WTC11 (cell line): ENCODE measurements at regions not wholly inside any gene's neighbourhood (a gene's known extent, or its start where the extent isn't known, plus 50 kb on each side); places are given as distances from the start of the nearest gene placed in this dataset.

Source experiments
- ATAC-seq: fragments of 200-7000 bp; cut with Tn5 transposase; 2 replicates; pipeline ENCODE4 v1.10.0; 2021; ENCODE audit warnings: mild to moderate bottlenecking, moderate library complexity
- CTCF ChIA-PET: fragments of 300-600 bp; sonication (Branson Sonifier 250); formaldehyde crosslinking; loops from one replicate; lab custom pipeline; 2021; ENCODE audit warnings: antibody characterized with exemption; lab: Charles Lee
- POLR2A ChIA-PET: fragments of 350-600 bp; sonication (Branson Sonifier 250); formaldehyde crosslinking; loops from one replicate; lab custom pipeline; 2021; ENCODE audit warnings: antibody characterized with exemption; lab: Charles Lee
- DNase-seq: peaks from one replicate; pipeline ENCODE4 v3.0.0; 2021; ENCODE audit warnings: low spot score
- H3K27ac Mint-ChIP-seq: 2 replicates; pipeline ENCODE4 v1.8.0; 2021; ENCODE audit warnings: mixed read lengths
- H3K27me3 Mint-ChIP-seq: 2 replicates; pipeline ENCODE4 v1.8.0; 2021; ENCODE audit warnings: low read depth, mild to moderate bottlenecking, moderate library complexity, mixed read lengths
- H3K36me3 Mint-ChIP-seq: 2 replicates; pipeline ENCODE4 v1.8.0; 2021; ENCODE audit warnings: mixed read lengths
- H3K4me1 Mint-ChIP-seq: 2 replicates; pipeline ENCODE4 v1.8.0; 2022; ENCODE audit warnings: mixed read lengths
- H3K4me3 Mint-ChIP-seq: 2 replicates; pipeline ENCODE4 v1.8.0; 2021; ENCODE audit warnings: mild to moderate bottlenecking, moderate library complexity, mixed read lengths
- H3K9me3 Mint-ChIP-seq: 2 replicates; pipeline ENCODE4 v1.8.0; 2021; ENCODE audit warnings: mixed read lengths
- ATF1 ChIP-seq: sonication (generic); formaldehyde crosslinking; IDR thresholded peaks from 2 replicates; pipeline ENCODE4 v1.8.1; 2023; ENCODE audit warnings: mild to moderate bottlenecking, moderate library complexity, missing genetic modification reagents
- CDX4 ChIP-seq: fragments of 250-450 bp; sonication (Bioruptor Pico); IDR thresholded peaks from 2 replicates; pipeline ENCODE4 v1.9.0; 2021; ENCODE audit warnings: moderate library complexity, mild to moderate bottlenecking, inconsistent platforms, borderline replicate concordance
- CREM ChIP-seq: sonication (generic); formaldehyde crosslinking; IDR thresholded peaks from 2 replicates; pipeline ENCODE4 v1.8.1; 2022; ENCODE audit warnings: mild to moderate bottlenecking, missing genetic modification reagents, moderate library complexity
- CTCF ChIP-seq: fragments of 200-600 bp; IDR thresholded peaks from 2 replicates; pipeline ENCODE4 v1.8.0; 2022; ENCODE audit warnings: antibody characterized with exemption
- E2F4 ChIP-seq: sonication (generic); formaldehyde crosslinking; IDR thresholded peaks from 2 replicates; pipeline ENCODE4 v1.8.1; 2022; ENCODE audit warnings: low read depth, mild to moderate bottlenecking, moderate library complexity, missing genetic modification reagents, borderline replicate concordance
- FOXJ3 ChIP-seq: sonication (generic); formaldehyde crosslinking; IDR thresholded peaks from 2 replicates; pipeline ENCODE4 v1.9.0; 2021; ENCODE audit warnings: missing genetic modification reagents, mild to moderate bottlenecking, borderline replicate concordance
- FOXP1 ChIP-seq: sonication (generic); formaldehyde crosslinking; IDR thresholded peaks from 2 replicates; pipeline ENCODE4 v1.8.0; 2022; ENCODE audit warnings: missing genetic modification reagents, mild to moderate bottlenecking, moderate library complexity, borderline replicate concordance
- JAZF1 ChIP-seq: fragments of 250-450 bp; sonication (Bioruptor Pico); IDR thresholded peaks from 2 replicates; pipeline ENCODE4 v1.9.0; 2021; ENCODE audit warnings: moderate library complexity, mild to moderate bottlenecking, inconsistent platforms
- NFATC4 ChIP-seq: fragments of 250-450 bp; sonication (Bioruptor Pico); IDR thresholded peaks from 2 replicates; pipeline ENCODE4 v1.9.0; 2021; ENCODE audit warnings: mild to moderate bottlenecking
- OVOL2 ChIP-seq: fragments of 250-450 bp; sonication (Bioruptor Pico); IDR thresholded peaks from 2 replicates; pipeline ENCODE4 v1.9.0; 2021; ENCODE audit warnings: mild to moderate bottlenecking, borderline replicate concordance
- RELA ChIP-seq: sonication (generic); formaldehyde crosslinking; IDR thresholded peaks from 2 replicates; pipeline ENCODE4 v1.8.1; 2022; ENCODE audit warnings: missing genetic modification reagents, mild to moderate bottlenecking, borderline replicate concordance
- SMAD3 ChIP-seq: sonication (generic); formaldehyde crosslinking; IDR thresholded peaks from 2 replicates; pipeline ENCODE4 v1.8.0; 2022; ENCODE audit warnings: missing genetic modification reagents, mild to moderate bottlenecking, borderline replicate concordance
- SMAD4 ChIP-seq: sonication (generic); formaldehyde crosslinking; IDR thresholded peaks from 2 replicates; pipeline ENCODE4 v1.8.0; 2022; ENCODE audit warnings: mild to moderate bottlenecking, missing genetic modification reagents
- TEAD4 ChIP-seq: sonication (generic); formaldehyde crosslinking; IDR thresholded peaks from 2 replicates; pipeline ENCODE4 v1.8.0; 2022; ENCODE audit warnings: mild to moderate bottlenecking, missing genetic modification reagents
- USF1 ChIP-seq: sonication (generic); formaldehyde crosslinking; IDR thresholded peaks from 2 replicates; pipeline ENCODE4 v1.8.0; 2022; ENCODE audit warnings: mild to moderate bottlenecking, missing genetic modification reagents
- ZBTB21 ChIP-seq: sonication (generic); formaldehyde crosslinking; IDR thresholded peaks from 2 replicates; pipeline ENCODE4 v1.8.1; 2023; ENCODE audit warnings: mild to moderate bottlenecking, missing genetic modification reagents, borderline replicate concordance
- ZBTB43 ChIP-seq: sonication (generic); formaldehyde crosslinking; IDR thresholded peaks from 2 replicates; pipeline ENCODE4 v1.8.1; 2023; ENCODE audit warnings: mild to moderate bottlenecking, missing genetic modification reagents
- ZNF121 ChIP-seq: sonication (generic); formaldehyde crosslinking; IDR thresholded peaks from 2 replicates; pipeline ENCODE4 v1.8.0; 2023; ENCODE audit warnings: missing genetic modification reagents
- ZNF263 ChIP-seq: sonication (generic); formaldehyde crosslinking; IDR thresholded peaks from 2 replicates; pipeline ENCODE4 v1.8.1; 2022; ENCODE audit warnings: low read depth, mild to moderate bottlenecking, moderate library complexity, missing genetic modification reagents
- ZNF317 ChIP-seq: sonication (generic); formaldehyde crosslinking; IDR thresholded peaks from 2 replicates; pipeline ENCODE4 v1.8.1; 2023; ENCODE audit warnings: low read depth, mild to moderate bottlenecking, moderate library complexity, missing genetic modification reagents, borderline replicate concordance
- ZNF532 ChIP-seq: fragments of 250-450 bp; sonication (Bioruptor Pico); IDR thresholded peaks from 2 replicates; pipeline ENCODE4 v1.9.0; 2021; ENCODE audit warnings: mild to moderate bottlenecking, borderline replicate concordance

GRCh38 chr4:110368409-110368808 is 107.5 kb upstream of the ENPEP start (continued):
- no peak for TF ChIP-seq ATF1 (CRISPR knock-in tag)
- TF ChIP-seq JAZF1 (CRISPR knock-in tag), result no peak
- no peak for TF ChIP-seq ZNF121 (CRISPR knock-in tag)

GRCh38 chr4:110367156-110367555 is 108.8 kb upstream of the ENPEP start:
- Mint-ChIP-seq H3K4me1 (no peaks in the 10 kb centered on the region), H3K27me3 (no peaks in the 10 kb centered on the region; the same call in 1 of the 2 replicates), H3K27ac (no peak overlapping the region), H3K36me3 (no peaks in the 10 kb centered on the region), H3K4me3 (no peak overlapping the region), H3K9me3 (0 out of 2 replicates have a peak, but pooled peaks cover 3% of the 10 kb centered on the region)
- ATAC-seq (no peak), DNase-seq (no peak)
- TF ChIP-seq ZNF532 (CRISPR knock-in tag) (no peak), RELA (CRISPR knock-in tag) (no peak), CREM (CRISPR knock-in tag) (no peak), FOXP1 (CRISPR knock-in tag) (no peak), FOXJ3 (CRISPR knock-in tag) (no peak), SMAD3 (CRISPR knock-in tag) (no peak), ZNF317 (CRISPR knock-in tag) (no peak), ZBTB21 (CRISPR knock-in tag) (no peak), ZNF263 (CRISPR knock-in tag) (no peak), NFATC4 (CRISPR knock-in tag) (no peak), ZBTB43 (CRISPR knock-in tag) (no peak), TEAD4 (no peak), CTCF (no peak), ZNF121 (CRISPR knock-in tag) (no peak), SMAD4 (CRISPR knock-in tag) (no peak), OVOL2 (CRISPR knock-in tag) (no peak), ATF1 (CRISPR knock-in tag) (no peak)
- POLR2A ChIA-PET, result no interaction called here
- CTCF ChIA-PET, result interaction anchor here (1.1 kb wide), 1 partner anchor 52 kb away, joined by 4 read pairs; no protein-coding TSS in a partner anchor

GRCh38 chr4:110365761-110366160 is 110.2 kb upstream of the ENPEP start:
- ChIA-PET CTCF (interaction anchor here (1.2 kb wide), 1 partner anchor 145 kb away, joined by 3 read pairs; no protein-coding TSS in a partner anchor), POLR2A (no interaction called here)
- 0 out of 2 replicates have a peak, but pooled peaks cover 3% of the 10 kb centered on the region for H3K9me3 Mint-ChIP-seq
- no peak overlapping the region for H3K27ac Mint-ChIP-seq
- ATAC-seq (no peak), DNase-seq (no peak)
- H3K4me3 Mint-ChIP-seq, result no peak overlapping the region
- no peaks in the 10 kb centered on the region; the same call in 1 of the 2 replicates for H3K27me3 Mint-ChIP-seq
- no peaks in the 10 kb centered on the region for H3K36me3 Mint-ChIP-seq
- no peaks in the 10 kb centered on the region for H3K4me1 Mint-ChIP-seq
- TF ChIP-seq ZNF263 (CRISPR knock-in tag), result no peak
- TF ChIP-seq USF1, result no peak
- no peak for TF ChIP-seq CDX4 (CRISPR knock-in tag)
- no peak for TF ChIP-seq CTCF
- no peak for TF ChIP-seq FOXJ3 (CRISPR knock-in tag)
- TF ChIP-seq CREM (CRISPR knock-in tag), result no peak
- no peak for TF ChIP-seq E2F4 (CRISPR knock-in tag)
